NCI-H2227 treated with DMSO at 0.1 percent for 48 hours (cell line): ENCODE measurements at regions not wholly inside any gene's neighbourhood (a gene's known extent, or its start where the extent isn't known, plus 50 kb on each side); places are given as distances from the start of the nearest gene placed in this dataset.
A peak's percentile ranks its signal among the peaks of the same experiment; 100 is the strongest.
"Not testable (repeated sequence)": the region's sequence is repeated elsewhere in the genome, so short reads cannot be mapped to it uniquely, and the experiment has no call there.

Experiments
- DNase-seq: peaks from one replicate; lab custom pipeline; 2025; lab: John Stamatoyannopoulos, UW

DNA sequence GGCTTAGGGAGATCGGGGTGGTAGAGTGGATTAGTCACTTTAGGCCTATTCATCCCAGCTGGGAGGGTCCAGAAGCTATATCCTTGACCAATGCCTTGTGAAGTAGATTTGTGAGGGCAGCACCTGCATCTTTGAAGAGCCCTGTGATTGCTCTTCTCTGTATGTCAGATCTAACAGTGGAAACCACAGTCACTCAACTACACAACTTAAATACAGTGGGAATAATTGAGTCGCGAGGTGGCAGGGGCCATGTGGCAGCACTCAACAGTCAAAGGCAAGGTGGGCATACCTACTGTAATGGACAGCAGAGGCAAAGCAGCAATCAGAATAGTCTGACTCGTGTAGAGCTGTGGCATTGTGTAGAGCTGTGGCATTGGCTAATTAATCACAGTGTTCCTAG lies 202.1 kb upstream of the KIF2A start:
- DNase-seq, result not testable (repeated sequence)

DNA sequence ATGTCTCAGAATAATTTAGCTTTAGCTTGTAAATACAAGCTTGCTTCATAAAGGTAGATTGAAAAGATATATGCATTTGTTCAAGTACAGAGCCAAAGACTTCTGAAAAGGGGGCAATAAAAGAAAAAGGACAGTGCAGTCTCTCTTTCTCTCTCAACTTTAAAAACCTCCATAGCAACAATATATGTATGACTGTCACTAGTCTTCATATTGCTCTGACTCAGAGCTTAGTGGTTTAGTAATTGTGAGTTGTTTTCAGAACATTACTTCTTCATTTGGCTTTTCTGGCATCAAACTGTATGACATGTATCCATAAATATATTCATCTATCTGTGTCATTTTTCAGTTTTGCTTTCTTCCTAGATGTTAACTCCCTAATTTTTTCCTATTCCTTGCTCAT lies 194.6 kb upstream of the KIF2A start:
- DNase-seq, result no peak

DNA sequence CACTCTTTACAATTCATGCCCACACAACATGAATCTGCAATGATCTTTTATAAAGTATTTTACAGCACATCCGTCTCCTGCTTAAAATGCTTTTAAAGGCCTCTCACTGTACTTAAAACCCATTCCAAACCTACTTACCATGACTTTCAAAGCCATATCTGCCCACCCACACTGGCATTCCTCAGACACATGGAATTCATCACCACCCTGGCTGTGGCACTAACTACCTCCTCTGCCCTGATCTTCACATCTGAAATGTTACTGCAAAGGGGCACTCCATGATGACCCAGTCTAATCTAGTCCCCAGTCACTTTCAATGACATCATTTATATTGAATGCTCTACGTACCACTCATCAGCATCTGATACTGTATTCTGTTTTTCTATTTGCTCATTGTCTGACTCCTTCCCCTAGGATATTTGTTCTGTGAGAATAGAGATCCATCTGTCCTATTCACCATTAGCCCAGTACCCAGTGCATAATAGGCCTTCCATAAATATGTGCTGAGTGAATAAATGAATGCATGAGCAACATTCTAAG lies 193.2 kb upstream of the KIF2A start:
- no peak for DNase-seq

DNA sequence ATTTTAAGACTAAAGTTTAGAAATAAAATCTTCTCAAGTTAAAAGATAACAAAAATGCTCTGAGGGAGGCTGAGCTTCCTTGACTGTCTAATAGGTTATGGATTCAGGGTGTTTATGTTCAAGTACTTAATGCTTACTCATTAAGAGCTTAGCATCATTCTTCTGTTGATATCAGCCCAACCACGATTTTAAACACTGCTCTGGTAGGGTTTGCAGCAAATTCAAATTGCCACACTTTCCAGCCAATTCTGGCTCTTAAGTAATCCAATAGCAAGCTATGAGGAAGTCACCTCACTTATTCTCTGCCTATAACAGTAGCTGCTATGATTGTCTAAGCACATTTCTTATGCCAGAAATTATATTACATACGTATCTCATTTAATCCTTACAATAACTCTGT lies 191.0 kb upstream of the KIF2A start:
- DNase-seq, result no peak

DNA sequence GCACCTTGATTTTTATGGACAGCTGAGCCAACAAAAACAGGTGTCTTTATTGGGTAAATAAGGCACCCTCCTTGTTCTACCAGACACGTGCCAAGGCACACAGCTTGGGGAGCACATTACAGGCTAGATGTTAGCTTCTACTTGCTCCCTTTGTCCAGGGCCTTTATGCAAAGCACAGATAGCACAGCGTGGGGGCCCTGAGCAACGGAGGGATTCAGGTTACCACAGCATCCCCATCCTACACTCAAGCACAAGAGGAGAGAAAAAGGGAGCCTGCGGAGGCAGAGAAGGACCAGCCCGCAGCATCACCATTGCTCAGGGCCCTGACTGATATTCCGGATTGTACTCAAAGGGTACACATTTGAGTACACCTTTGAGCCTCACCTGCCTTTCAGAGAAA lies 181.7 kb upstream of the KIF2A start:
- no peak for DNase-seq

DNA sequence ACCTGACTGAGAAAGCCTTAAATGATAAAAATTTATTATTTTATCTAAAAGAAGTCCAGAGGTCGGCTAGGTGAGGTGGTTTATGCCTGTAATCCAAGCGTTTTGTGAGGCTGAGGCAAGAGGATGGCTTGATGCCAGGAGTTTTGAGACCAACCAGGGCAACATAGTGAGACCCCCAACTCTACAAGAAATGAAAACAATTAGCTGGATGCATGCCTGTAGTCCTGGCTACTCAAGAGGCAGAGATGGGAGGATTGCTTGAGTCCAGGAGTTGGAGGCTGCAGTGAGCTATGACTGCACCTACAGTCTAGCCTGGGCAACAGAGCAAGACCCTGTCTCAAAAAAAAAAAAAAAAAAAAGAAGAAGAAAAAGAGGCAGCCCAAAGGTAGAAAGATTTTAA lies 179.9 kb upstream of the KIF2A start:
- no peak for DNase-seq

DNA sequence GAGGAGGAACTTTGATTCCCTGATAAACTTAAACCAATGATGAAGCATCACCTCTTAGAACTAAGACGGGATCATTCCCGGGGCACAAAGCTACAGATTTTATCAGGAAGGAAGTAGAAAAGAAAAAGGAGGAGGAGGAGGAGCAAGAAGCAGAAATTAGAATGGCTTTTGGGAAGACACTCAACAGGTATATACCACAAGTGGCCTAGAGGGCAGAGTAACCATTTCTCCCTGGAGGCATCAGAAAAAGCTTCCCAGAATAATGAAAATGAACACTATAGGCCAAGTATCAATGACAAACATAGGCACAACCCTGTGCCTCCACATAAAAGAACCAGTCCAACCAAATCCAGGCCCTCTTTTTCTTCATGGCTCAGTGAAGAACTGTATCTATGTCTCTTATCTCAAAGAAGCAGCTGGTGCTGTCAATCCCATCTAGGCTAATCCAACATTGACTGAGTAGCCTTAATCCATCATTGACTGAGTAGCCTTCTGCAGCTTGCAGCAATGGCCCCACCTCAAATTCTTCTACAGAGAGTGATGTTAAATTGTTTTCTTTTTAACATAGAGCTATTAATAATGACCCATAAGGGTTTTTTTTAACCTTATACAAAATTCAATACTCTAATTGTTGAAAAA lies 178.8 kb upstream of the KIF2A start:
- DNase-seq, result no peak

DNA sequence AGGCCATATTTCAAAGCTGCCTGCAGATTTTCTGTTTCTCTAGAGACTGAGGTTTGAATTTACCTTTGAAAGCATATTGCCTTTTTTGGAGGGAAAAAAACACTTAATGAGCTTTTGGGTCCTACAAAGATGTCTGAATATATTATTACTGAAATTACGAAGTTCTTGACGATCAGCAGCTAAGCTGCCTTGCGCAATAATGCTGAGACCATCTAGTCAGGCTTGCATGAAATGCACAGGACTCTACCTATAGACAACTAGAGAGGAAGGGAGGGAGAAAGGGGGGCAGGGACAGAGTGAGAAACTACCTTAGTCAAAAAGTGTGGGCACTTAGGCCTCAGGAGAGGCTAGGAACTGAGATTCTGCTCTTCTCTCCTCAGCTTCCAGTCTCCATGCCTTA lies 175.9 kb upstream of the KIF2A start:
- DNase-seq, result no peak

DNA sequence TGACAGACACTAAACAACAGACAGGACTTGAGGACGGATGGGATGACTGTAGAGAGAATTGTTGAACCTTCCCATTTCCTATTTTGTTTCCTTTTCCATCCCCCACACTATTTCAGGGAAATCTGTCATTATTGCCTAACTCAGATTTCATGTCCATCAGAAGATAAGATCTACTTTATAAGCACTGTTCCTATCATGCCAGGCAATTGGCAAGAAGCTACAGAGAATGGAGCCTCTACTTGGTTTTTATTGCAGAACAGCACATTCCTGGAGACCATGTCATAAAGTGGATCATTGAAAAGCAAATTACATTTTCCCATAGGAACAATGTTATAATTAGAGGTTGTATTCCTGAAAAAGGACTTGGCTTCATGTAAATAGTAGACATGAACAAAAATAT lies 173.7 kb upstream of the KIF2A start:
- no peak for DNase-seq

DNA sequence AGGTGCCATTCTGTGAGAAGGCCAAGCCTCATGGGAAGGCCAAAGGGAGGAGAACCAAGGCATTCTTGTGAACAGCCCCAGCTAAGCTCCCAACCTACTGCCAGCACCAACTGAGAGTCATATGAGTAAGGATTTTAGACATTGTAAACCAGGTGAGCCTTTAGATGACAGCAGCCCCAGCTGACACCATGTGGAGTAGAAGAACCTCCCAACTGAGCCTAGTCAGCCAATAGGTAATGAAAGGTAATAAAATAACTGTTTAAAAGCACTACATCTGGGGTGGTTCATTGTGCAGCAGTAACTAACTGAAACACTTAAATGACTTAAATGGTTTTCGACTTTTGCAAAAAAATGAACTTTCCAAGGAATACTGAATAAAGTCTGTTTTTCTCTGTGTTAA lies 172.6 kb upstream of the KIF2A start:
- DNase-seq, result no peak

DNA sequence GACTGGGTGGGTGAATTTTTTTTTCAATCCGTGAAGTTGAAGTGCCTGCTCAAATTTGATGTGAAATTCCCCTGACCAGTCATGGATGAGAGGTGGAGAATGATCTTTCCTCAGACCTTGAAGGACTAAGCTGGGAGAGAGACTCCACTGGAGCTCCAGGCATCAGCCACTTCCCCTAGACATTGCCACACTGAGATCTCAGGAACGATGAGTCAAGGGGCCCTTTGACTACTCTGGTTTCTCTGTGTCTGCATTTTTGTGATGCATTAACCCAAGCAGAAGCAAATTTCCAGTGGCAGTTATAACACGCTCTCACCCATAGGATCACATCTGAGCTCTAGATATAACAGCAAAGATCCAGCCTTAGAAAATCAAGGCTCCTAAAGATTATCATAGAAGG lies 171.2 kb upstream of the KIF2A start:
- no peak for DNase-seq

DNA sequence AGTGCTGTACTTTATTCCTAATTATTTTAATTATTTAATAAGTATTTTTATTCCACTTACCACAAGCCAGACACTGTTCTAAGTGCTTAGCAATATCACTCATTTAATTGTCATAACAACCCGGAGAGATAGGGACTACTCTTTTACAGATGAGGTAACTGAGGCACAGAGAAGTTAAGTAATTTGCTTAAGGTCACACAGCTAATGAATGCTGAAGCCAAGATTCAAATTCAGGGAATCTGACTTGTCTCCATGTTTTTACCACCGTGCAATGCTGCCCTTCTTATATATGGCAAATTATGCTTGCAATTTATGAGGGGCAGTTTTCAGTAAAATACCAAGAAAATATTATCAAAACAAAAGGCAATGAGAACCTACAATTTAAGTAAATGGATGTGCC lies 168.4 kb upstream of the KIF2A start:
- no peak for DNase-seq

DNA sequence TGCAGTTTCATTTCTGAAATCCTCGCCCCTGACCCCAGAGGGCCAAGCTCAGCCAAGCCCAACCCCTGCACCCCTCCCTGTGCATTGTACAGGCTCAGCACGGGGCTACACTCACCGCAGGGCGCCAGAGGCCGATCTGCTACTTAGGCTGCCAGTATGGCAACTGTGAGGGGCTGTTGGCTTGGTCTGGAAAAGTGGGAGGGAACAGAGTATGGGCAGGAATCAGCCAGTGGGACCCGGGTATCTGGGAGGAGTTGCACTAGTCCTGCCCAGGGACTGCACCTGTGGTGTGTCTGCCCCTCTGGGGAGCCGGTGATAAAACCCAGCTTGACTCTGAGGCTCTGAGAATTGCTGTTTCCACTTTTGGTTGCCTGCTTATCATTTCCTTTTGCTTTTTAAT lies 167.4 kb upstream of the KIF2A start:
- DNase-seq, result peak; percentile 52

DNA sequence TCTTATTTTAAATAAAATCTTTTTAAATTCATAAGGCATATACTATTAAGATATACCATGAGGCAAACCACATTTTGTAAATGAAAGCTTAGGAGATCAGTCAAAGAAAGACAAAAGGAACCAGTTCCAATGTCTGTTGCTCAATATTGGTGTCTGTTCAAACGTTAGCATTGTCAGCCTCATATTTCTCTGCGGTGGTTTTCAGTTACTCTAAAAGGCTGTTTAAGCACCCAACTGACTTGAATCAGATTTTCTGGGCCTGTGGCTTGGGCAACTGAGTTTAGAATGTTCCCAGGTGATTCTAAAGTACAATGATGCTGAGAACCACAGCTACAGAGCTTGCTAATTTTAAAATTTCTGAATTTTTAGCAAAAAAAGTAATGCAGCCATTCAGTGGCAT lies 166.3 kb upstream of the KIF2A start:
- no peak for DNase-seq

DNA sequence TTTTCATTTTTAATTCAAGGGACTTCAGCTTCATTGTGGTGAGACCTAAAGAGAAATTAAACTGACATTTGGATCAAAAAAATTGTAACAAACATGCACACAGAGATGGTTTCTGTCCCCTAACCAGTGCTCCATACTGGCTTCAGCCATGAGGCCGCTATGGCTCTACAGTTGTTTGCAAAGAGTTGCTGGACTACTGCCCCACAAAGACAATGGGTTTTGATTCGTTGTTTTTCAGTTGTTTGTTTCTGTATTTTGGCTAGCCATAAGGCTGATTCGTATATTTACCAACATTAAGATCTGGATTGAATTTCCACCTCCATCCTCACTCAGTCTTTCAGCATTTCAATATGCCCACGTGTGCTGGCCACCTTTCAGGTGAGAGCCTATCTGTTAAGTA lies 163.7 kb upstream of the KIF2A start:
- no peak for DNase-seq

DNA sequence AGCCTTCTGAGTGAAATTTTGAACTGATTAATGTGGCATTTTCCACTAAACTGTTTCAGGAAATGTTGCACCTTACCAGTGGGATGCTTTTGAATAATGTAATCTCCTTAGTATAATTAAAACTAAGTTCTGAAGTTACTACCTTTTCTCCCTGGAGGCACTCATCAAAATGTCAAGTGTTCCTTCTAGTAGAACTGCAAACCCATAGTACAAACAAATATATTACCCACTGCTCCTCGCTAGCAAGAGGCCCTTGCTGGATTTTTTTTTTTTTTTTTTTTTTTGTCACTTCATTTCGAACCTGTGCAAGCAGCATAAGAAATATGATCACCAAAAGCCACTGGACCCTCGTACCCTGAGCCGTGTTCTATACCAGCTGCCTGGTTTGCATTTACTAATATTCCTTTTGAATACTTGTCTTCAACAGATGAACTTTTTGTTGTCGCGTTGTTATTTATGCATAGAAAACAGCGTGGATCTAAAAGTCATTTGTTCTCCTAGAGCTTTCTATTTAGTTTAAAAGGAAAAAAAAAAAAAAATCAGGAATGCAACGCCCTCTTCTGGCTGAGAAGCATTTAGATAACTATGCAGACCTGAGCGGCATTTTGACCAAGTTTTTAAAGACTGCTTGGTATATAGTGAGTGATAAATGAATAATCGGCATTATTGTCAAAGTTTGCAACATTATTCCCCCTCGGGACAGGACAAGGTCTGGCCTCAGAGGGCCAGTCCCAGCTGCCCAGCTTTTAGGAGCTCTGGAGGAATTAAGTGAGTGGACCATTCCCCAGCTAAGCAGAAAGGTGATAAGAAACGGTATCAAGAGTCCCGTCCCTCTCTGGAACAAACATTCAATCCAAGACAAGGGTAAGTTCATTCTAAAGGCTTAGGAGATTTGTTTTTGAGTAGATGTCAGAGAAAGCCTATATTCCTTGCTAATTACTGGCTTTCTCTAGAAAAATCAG lies 162.5 kb upstream of the KIF2A start:
- DNase-seq, result no peak

DNA sequence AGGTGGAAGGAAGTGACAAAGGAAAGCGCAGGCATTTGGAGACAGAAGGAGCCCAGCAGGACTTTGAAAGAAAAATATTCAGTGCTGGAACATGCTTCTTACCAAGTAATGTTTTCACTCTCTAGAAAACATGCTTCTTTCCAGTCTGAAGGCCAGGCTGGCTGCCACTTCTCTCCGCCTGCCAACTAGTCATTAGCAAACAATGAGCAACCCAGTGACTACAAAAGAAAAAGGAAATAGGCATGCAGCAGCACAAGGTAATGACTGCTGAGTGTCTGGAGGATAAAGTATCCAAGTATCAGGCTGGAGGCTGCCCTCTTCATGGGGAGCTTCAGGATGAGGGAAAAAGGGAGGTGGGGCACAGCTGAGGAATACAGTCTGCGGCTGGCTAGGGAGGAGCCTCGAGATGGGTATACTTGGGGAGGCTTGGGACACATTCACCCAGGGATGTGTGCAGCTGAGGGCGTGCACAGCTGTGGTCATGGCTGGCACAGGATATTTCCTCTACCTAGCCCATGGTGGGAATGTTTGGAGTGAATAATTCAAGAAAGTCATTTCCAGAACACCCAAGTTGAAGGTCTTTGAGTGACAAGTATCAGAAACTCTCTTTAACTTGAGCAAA lies 161.5 kb upstream of the KIF2A start:
- peak; percentile 75 for DNase-seq

DNA sequence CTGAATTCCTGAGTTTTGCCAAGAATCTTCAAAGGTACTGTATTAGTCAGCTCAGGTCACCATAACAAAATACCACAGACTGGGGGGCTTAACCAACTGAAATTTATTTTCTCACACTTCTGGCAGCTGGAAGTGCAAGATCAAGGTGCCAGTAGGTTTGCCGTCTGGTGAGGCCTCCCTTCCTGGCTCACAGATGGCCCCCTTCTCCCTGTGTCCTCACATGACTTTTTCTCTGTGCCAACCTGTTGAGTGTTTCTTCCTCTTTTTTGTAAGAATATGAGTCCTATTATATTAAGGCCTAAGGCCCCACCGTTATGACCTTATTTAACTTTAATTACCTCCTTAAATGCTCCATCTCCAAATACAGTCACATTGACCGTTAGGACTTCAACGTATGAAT lies 156.1 kb upstream of the KIF2A start:
- DNase-seq, result no peak

DNA sequence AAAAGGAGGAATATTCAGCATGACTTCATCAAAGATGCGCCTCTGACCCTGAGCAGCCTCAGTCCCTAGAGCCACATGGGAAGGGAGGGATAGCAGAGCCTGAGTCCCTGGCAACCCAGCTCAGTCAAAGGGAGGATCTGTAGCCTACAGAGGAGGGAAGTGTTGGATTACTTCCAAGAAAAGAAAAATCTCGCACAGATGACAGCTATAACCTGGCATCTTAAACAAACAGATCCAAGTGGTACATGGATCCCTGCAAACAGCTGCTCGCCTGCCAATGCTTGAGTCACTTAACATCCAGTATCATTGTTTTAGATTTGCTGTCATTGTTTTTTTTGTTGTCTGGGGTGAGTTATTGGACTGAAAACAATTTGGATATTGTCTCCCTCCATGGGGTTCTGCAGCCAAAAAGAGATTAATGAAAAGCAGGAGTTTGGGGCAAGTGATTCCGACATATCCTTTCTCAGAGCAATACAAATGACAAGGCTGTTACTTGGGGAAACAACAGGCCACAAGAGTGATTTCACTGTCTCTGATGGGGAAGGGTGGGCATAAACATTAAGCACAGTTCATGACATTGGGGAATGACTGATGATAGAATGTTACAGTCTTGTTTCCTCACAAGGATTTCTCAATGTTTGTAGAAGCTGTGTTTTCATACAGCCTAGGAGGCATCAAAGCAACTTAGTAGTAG lies 153.5 kb upstream of the KIF2A start:
- DNase-seq, result no peak

DNA sequence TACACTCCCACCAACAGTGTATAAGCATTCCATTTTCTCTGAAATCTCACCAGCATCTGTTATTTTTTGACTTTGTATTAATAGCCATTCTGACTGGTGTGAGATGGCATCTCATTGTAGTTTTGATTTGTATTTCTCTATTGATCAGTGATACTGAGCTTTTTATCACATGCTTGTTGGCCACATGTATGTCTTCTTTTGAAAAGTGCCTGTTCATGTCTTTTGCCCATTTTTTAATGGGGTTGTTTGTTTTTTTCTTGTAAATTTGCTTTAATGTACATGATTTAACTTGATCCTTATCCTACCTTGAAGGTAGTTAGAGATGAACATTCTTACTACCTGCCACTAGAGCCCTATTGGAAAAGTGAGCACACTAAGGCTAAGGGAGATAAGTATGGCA lies 151.2 kb upstream of the KIF2A start:
- DNase-seq, result no peak

DNA sequence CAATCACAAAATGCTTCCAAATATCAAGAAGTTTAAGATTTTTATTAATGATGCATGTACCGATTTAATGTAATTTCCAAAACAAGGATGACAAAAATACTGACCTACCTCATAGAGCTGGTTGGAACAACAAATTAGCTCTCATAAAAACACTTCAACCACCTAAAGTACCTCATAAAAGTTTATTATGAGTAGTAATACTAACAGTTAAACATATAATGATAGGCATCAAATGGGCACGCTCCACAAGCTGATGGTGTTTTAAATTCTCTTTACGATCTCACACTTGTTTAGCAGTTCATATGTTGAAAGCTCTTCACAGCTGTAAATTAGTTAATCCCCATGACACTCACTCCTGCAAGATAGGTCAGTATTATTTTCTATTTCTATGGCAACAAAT lies 150.0 kb upstream of the KIF2A start:
- no peak for DNase-seq

DNA sequence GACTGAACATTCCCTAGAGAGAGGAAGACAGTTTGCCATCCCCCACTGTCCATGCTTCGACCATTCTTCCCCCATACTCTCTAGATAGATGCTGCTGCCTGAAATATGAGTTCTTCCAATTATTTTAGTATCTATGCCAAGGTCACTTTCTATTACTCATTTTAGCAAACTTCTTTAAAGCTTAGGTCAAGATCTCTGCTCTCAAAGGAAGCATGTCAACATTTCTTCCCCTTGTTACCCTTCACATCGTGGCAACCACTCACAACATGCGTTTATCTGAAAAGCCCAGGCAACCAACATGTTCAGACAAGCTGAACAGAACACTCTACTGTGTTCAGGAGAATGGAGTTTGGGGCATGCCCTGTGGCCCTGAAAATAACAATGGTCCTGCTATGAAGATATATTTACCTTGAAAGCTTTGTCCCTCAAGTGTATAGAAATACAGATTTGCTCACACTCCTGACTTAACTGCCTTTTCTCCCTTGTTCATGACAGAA lies 138.4 kb upstream of the KIF2A start:
- DNase-seq, result no peak
